NCI-H146 (cell line): ENCODE measurements at regions not wholly inside any gene's neighbourhood (a gene's known extent, or its start where the extent isn't known, plus 50 kb on each side); places are given as distances from the start of the nearest gene placed in this dataset.

Source experiments
- DNase-seq: peaks from one replicate; lab custom pipeline; 2025; lab: John Stamatoyannopoulos, UW

DNA sequence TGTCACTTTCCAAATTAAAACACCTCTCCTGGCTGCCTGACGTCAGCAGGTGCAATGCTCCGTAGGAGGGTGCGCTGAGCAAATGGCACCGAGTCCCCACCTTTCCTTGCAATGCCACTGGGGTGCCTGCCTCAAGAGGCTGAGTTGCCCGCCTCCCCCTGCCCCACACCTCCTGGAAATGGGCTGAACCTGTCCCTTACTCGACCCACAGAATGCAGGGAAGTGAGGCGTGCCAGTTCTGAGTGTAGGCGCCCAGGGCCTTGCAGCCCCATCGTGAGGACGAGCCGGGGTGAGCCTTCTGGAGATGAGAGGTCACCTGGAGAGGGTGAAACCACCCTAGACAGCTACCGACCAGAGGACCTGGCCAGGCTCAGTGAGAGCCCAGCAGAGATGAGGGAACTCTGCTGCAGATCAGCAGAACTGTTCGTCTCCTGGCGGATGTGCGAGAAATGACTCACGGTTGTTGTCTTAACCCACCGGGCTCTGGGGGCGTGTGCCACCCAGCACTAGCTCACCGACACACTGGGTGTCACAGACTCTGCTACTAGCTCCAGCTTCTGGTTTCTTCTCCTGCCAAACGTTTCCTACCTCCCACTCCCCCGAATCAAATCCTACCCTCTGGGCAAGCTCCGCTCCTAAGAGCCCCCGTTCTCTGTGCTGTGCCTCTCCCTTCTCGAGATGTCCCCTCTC lies 168.7 kb upstream of the HDAC4 start:
- no peak for DNase-seq

DNA sequence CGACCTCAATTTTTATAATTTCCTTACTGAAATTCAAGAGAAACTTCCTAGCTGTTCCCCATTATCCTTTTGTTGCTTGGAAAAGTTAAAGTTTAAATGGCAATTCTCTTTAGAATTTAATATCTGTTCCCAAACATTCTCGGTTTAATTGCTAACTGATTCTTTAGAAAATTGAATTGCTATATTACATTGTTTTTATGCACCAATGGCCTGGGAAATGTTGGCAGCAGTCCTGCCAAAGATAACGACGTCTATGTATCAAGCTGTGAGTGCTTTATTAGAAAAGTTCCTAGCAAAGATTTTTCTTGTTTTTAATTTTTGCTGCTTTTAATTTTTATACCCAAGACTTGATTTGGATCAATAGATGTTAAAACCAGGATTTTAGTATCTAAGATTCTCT lies 167.8 kb upstream of the HDAC4 start:
- DNase-seq: no peak

GRCh38 chr2:239567786-239568185 lies 167.0 kb upstream of the HDAC4 start:
- no peak for DNase-seq

- no peak for DNase-seq
Measured at GRCh38 chr2:239566995-239567568, 166.3 kb upstream of the HDAC4 start.

- DNase-seq: no peak
Measured at GRCh38 chr2:239566162-239566994, 165.6 kb upstream of the HDAC4 start.

DNA sequence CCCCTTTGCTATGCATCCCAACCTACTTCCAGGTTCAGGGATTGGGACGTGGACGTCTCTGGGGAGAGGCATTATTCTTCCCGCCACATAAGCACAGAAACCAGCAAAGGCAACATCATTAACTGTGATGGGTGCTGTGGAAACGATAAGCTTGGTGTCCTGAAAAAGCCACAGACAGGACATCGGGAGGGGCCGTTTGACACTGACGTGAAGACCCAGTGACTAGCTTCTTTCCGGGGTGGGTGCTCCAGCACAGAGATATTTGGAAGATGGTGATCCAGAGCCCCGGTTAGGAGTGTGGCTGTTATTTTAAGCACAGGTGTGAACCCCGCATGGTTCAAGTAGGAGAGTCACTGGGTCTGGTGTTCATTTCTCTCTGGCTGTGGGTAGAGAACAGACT lies 163.8 kb upstream of the HDAC4 start:
- DNase-seq: no peak

DNA sequence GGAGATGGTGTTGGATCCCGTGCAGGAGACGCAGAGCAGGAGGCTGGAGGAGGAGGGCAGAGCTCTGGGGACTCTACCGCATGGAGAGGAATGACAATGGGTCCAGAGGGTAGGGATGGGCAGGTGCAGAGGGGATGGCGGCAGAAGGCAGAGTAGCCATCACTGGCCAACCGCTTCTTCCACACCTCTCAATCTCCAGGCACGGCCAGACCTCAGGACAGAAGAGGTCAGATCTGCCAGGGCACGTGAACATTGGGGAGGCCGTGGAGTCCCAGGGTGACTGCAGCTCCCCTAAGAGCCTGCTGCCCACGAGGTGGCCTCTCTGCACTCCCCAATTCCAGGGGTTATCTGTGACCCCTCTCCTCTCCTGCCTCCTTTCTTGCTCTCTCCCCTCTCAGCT lies 162.7 kb upstream of the HDAC4 start:
- DNase-seq: no peak

DNA sequence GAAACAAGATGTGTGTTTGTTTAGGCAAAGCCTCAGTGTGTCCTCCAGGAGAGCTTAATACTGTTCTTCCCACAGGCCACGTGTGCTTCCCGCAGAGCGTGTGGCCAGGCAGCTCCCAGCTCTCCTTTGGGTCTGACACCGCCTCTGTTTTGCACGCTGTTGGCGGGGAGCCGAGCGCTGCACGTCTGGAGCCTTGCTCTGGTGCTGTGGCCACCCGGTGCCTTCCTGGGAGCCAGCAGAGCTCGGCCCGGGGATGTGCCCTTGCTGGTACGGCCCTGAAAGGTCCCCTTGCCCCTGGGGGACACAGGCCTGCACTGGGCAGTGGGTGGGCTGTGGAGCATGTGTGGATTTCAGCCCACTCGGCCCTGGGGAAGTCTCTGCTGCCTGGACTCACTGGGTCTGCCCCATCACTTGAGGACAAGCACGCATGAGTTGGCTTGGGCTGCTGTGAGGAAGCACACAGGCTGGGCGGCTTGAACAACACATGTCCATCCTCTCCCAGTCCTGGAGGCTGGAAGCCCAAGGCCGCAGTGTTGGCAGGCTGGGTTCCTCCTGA lies 160.7 kb upstream of the HDAC4 start:
- no peak for DNase-seq

DNA sequence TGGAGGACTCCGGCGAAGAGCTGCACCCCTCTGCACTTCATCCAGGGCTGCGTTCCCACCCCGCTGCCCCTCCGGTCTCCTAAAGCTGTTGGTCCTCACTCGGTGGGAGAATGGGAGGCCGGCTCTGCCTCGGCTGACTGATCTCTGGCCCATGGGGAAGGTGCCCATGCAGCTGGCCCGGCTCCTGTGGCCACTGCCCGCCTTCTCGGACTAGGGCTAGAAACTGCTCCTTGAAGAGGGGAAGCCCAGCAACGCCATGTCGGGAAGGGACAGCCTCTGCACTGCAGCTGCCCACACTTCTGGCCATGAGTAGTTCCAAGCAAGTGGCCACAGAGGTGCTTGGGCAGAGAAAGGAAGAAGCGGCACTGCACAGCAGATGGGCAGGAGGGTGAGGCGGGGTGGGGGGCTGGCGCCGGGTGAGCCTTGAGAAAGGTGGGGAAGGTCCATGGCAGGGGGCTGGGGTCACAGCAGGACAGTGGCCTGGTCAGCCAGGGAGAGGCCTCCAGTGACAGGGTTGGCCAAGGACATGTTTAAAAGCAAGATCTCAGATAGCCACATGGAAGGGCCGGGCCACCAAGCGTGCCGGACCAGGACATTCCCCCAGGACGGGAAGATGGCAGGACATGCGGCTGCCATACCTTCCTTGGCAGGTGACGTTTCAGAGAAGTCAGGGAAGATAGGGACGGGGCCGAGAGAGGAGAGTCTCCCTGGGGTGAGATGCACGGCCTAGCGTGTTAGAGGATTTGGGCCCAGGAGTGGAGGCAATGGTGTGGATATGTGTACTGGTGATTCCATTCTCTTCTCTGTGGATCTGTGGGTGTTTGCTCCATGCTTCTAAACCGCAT lies 158.8 kb upstream of the HDAC4 start:
- DNase-seq: no peak

DNA sequence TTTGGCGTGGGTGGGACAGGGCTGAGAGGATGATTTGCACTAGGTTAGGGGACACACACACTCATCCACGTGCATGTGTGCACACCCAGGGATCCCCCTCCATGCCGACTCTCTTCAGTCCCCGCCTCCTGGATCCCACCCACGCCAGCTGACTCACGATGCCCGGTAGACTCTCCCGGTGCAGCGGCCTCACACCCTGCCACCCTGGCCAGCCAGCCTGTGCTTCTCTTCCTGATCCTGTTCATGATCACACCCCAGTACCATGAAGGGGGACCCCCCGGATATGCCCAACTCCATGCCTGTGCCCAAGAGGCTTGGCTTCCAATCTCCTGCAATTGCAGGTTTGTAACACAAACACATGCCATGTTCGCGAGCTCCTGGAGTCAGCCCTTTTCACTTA lies 157.8 kb upstream of the HDAC4 start:
- DNase-seq: no peak

DNA sequence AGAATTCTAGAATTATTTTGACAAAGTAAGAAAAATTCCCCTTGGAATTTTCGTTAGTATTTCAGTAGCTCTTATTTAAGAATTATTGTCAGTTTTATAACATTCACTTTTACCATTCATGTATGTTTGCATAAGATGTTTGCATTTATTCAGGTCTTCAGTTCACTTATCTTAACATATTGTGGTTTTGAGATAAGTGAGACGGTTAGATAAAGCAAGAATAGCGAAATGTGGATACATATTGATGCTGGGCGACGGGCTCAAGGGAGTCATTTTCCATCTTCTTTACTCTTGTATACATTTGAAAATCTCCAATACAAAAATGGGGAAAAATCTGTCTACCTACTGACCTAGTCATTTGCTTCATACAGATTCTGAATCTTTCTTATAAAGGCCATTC lies 156.7 kb upstream of the HDAC4 start:
- no peak for DNase-seq

DNA sequence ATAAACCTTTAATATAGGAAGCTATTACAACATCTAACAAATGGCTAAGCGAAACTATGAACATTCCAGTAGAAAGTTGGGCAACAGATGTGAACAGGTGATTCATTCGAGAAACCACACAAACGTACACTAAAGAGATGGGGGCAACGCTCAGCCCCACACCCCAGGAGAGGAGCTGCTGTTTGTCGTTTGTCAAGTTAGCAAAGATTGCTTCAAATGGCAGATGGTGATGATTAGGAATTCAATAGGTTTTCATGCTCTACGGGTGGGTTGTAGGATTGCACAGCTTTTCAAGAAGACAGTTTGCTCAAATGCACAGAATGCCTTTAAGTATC lies 154.7 kb upstream of the HDAC4 start:
- DNase-seq: no peak

- no peak for DNase-seq
Measured at GRCh38 chr2:239554766-239555570, 154.1 kb upstream of the HDAC4 start.

DNA sequence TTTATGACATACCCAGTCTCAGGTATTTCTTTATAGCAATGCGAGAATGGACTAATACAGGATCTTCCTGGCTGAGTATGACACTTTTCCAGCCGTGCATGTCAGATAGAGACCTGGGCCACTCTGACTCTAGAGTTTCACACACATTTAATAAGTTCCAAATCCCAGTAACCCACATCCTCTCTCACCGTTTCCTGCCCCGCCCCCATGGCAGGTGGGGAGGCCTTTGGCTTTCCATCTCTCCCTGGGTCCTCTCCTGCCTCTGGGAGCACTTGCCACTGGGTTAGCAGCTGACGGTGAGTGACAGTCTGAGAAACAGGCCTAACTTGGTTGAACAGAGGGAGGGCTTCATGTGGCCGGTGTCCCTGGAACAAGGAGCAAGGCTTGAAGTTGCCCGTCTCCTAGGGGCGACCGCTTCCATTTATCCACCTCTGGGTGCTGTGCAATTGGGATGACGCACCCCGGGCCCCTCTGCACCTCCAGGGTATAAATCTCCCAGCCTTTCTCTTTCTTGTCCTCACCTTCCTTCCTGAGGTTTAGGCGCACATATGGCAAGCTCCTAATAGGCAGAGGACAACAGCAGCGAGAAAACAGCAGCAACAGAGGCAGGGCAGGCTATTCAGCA lies 152.7 kb upstream of the HDAC4 start:
- no peak for DNase-seq

DNA sequence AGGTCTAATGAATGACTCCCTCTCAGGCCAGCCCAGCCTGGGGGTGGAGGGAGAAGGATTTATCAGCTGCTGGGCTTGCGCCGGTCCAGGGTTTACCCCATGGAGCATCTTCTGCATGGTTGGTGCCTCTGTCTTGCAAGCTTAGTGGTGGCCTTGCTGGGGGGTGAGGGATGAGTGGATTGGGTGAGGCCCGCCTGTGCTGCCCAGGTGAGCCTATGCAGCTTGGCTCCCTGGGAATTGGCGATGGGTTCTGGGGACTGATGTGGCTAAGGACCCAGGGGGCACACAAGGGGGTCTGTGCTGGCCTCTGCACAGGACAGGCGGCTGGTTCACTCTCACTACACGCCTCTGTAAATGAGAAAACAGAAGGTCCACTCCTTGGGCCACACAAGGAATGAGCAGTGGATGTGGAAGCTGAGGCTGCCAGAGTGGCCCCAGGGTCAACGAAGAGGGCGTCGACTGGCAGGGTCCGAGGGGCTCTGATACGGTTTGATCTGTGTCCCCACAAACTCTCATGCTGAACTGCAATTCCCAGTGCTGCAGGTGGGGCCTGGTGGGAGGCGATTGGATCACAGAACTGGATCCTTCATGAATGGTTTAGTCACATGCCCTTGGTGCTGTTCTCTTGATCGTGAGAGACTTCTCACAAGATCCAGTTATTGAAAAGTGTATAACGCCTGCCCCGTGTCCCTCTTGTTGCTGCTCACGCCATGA lies 151.6 kb upstream of the HDAC4 start:
- no peak for DNase-seq

- no peak for DNase-seq
Measured at GRCh38 chr2:239551206-239551605, 150.4 kb upstream of the HDAC4 start.

DNA sequence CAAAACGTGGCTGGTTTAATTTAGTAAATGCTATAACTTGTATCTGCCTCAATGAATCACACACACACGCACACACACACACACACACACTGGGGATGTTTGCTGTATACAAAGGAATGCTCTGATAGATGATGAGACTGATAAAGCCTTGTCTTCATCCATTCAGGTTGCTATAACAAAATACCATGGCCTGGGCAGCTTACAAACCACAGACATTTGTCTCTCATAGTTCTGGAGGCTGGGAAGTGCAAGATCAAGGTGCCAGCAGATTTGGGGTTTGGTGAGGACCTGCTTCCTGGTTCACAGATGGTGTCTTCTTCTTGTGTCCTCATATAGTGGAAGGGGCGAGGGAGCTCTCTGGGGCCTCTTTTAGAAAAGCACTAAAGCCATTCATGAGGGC lies 149.5 kb upstream of the HDAC4 start:
- no peak for DNase-seq

GRCh38 chr2:239549711-239550255 lies 149.0 kb upstream of the HDAC4 start:
- no peak for DNase-seq

- no peak for DNase-seq
Measured at GRCh38 chr2:239548965-239549595, 148.3 kb upstream of the HDAC4 start.
